ENCODE measurements at regions not wholly inside any gene's neighbourhood (a gene's known extent, or its start where the extent isn't known, plus 50 kb on each side); places are given as distances from the start of the nearest gene placed in this dataset.

DNA sequence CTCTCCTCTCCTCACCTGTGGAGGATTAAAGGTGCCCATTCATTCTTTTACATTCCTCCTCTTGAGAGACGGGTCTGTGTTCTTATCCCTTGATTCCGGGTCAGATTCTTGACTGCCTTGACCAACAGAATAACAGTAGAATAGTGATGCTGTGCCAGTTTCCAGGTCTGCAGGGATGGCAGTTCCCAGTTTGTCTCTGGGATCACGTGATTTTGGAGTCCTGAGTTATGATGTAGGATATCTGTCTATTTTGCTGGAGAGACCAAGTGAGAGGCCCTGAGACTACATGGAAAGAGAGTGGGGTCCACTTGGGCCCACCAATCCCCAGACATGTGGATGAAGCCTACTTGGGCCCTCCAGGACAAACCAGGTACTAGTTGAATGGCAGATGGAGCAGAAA, 142.8 kb downstream of the TTC8 start (continued):
- TF ChIP-seq, protein P1, sequence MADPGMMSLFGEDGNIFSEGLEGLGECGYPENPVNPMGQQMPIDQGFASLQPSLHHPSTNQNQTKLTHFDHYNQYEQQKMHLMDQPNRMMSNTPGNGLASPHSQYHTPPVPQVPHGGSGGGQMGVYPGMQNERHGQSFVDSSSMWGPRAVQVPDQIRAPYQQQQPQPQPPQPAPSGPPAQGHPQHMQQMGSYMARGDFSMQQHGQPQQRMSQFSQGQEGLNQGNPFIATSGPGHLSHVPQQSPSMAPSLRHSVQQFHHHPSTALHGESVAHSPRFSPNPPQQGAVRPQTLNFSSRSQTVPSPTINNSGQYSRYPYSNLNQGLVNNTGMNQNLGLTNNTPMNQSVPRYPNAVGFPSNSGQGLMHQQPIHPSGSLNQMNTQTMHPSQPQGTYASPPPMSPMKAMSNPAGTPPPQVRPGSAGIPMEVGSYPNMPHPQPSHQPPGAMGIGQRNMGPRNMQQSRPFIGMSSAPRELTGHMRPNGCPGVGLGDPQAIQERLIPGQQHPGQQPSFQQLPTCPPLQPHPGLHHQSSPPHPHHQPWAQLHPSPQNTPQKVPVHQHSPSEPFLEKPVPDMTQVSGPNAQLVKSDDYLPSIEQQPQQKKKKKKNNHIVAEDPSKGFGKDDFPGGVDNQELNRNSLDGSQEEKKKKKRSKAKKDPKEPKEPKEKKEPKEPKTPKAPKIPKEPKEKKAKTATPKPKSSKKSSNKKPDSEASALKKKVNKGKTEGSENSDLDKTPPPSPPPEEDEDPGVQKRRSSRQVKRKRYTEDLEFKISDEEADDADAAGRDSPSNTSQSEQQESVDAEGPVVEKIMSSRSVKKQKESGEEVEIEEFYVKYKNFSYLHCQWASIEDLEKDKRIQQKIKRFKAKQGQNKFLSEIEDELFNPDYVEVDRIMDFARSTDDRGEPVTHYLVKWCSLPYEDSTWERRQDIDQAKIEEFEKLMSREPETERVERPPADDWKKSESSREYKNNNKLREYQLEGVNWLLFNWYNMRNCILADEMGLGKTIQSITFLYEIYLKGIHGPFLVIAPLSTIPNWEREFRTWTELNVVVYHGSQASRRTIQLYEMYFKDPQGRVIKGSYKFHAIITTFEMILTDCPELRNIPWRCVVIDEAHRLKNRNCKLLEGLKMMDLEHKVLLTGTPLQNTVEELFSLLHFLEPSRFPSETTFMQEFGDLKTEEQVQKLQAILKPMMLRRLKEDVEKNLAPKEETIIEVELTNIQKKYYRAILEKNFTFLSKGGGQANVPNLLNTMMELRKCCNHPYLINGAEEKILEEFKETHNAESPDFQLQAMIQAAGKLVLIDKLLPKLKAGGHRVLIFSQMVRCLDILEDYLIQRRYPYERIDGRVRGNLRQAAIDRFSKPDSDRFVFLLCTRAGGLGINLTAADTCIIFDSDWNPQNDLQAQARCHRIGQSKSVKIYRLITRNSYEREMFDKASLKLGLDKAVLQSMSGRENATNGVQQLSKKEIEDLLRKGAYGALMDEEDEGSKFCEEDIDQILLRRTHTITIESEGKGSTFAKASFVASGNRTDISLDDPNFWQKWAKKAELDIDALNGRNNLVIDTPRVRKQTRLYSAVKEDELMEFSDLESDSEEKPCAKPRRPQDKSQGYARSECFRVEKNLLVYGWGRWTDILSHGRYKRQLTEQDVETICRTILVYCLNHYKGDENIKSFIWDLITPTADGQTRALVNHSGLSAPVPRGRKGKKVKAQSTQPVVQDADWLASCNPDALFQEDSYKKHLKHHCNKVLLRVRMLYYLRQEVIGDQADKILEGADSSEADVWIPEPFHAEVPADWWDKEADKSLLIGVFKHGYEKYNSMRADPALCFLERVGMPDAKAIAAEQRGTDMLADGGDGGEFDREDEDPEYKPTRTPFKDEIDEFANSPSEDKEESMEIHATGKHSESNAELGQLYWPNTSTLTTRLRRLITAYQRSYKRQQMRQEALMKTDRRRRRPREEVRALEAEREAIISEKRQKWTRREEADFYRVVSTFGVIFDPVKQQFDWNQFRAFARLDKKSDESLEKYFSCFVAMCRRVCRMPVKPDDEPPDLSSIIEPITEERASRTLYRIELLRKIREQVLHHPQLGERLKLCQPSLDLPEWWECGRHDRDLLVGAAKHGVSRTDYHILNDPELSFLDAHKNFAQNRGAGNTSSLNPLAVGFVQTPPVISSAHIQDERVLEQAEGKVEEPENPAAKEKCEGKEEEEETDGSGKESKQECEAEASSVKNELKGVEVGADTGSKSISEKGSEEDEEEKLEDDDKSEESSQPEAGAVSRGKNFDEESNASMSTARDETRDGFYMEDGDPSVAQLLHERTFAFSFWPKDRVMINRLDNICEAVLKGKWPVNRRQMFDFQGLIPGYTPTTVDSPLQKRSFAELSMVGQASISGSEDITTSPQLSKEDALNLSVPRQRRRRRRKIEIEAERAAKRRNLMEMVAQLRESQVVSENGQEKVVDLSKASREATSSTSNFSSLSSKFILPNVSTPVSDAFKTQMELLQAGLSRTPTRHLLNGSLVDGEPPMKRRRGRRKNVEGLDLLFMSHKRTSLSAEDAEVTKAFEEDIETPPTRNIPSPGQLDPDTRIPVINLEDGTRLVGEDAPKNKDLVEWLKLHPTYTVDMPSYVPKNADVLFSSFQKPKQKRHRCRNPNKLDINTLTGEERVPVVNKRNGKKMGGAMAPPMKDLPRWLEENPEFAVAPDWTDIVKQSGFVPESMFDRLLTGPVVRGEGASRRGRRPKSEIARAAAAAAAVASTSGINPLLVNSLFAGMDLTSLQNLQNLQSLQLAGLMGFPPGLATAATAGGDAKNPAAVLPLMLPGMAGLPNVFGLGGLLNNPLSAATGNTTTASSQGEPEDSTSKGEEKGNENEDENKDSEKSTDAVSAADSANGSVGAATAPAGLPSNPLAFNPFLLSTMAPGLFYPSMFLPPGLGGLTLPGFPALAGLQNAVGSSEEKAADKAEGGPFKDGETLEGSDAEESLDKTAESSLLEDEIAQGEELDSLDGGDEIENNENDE (IDR thresholded peaks at IDR 0.05; ENCODE audit: insufficient replicate concordance, low read length): no peak
- TF ChIP-seq JUND (IDR thresholded peaks at IDR 0.05; ENCODE audit: low read length) (no peak), JUN (IDR thresholded peaks at IDR 0.05; ENCODE audit: low read depth, low read length) (no peak), CEBPB (IDR thresholded peaks at IDR 0.05; ENCODE audit: low read depth, low read length) (no peak), FOSL1 (IDR thresholded peaks at IDR 0.05; ENCODE audit: insufficient read depth, low read depth, low read length) (no peak)
- TF ChIP-seq, protein P2, sequence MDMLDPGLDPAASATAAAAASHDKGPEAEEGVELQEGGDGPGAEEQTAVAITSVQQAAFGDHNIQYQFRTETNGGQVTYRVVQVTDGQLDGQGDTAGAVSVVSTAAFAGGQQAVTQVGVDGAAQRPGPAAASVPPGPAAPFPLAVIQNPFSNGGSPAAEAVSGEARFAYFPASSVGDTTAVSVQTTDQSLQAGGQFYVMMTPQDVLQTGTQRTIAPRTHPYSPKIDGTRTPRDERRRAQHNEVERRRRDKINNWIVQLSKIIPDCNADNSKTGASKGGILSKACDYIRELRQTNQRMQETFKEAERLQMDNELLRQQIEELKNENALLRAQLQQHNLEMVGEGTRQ (IDR thresholded peaks at IDR 0.05; ENCODE audit: low read length): no peak

All from H1 (cell line).